Activated T-cell treated with anti-CD3 and anti-CD28 coated beads for 48 hours (primary cell): ENCODE measurements at regions not wholly inside any gene's neighbourhood (a gene's known extent, or its start where the extent isn't known, plus 50 kb on each side); places are given as distances from the start of the nearest gene placed in this dataset.
"Not testable (repeated sequence)": the region's sequence is repeated elsewhere in the genome, so short reads cannot be mapped to it uniquely, and the experiment has no call there.

Source experiments
- DNase-seq: peaks from one replicate; pipeline ENCODE4 v3.0.0-alpha.2; 2020; ENCODE audit warnings: low read depth

DNA sequence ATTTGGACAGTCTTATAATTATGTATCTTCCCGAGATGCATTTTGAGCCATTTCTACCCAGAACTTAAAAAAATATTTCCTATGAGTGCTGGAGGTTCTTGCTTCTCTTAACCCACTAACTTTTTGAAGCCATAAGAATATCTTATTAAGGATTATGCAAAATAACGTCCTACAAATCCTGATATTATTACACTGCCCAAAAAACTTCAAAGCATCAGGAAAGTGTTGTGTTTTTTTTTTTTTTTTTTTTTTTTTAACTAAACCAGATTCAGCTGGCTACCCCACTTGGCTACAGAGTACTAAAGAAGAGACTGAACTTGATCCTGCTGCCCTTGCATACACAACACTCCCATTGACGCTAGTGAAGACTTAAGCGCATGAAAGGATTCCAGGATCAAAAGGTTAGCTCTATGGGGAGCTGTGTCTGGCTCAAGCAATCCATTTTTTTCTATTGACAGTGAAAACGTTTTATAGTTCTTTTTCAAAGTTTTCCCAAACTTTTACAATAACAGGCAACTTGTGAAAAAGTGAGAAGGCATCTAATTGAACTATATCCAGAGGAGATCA lies 141.4 kb downstream of the KCNRG start:
- DNase-seq: no peak

DNA sequence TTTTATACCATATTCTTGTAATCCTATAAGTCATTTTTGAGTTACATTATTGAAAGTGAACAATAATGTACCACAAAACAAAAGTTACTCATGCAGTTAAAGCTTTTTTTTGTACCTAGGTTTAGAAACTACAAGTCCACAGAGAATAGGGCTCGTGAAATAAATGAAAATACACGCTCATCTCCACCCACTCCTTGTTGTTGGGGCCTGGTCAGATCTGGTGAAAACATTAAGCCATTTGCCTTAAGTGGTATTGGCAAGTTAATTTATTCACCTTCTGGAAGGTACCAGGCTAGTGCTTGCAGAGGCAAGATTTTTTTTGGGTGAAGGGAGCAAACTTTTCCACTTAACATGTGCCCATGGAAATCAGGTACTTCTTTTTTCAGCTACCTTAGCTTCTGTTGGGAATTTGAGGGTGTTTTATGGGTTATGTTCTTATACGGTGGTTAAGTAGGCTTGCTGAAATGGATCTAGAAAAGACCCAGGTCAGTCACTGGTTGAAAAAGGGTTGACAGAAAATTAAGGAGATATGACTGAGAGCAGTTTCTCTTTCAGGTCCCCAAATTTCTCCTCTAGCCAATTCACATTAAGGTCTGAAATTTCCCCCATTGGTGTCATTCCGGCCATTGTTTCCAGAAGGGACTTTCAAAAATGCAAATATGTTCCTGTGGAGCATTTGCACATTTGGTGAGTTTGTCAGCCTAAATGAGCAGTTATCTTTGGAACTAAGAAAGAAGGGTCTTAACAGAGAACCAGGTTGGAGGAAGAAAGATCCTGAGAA lies 143.3 kb downstream of the KCNRG start:
- DNase-seq: no peak

DNA sequence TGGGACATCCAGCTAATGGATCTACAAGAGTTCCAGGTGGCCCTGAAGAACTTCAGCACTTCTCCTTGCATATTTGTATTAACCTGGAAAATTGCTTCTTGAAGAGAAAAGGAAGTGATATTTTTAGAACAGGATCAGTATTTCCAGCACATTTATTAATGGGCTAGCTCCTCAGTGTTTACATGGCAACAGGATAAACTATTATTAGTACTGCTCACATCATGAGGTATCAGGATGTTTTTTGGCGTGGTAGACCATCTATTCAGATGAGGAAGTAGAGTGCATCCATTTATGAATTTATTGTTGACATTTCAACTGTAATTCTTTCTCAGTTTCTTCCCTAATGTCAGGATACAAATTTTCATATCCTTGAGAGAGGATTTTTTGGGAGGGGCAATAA lies 144.4 kb downstream of the KCNRG start:
- no peak for DNase-seq

DNA sequence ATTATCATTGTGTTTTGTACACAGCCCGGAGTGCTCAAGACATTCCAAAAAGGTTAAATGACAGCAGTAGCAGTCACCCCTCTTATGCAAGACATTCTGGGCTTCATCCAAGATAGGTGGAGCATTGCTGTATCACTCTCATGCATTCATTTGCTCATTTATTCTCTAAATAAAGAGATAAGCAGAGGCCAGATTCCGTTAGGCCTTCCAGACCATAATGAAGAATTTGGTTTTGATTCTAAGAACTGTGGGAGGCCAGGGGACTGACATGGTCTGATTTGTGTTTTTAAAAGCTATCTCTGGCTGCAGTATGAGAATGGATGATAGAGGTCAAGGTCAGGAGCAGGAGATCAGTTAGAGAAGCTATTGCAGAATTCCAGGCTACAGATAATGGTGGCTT lies 145.8 kb downstream of the KCNRG start:
- DNase-seq: no peak

DNA sequence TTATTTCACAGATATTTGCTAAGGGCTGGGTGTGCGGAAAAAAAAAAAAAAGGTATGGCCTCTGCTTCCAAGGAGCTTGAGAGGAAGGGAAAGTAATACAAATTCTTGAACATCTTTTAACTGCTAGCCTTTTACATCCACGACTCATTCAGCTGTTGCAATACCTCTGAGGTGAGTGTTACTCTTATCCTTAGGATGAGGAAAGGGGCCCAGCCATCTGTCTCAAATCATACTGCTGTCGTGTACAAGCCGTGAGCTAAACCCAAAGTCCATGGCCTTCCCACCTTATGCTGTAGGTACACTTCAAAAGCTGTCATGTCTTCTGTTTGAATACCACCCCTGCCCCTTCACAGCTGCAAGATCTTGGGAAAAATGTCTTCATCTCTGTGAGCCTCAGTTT lies 146.8 kb downstream of the KCNRG start:
- DNase-seq: no peak

DNA sequence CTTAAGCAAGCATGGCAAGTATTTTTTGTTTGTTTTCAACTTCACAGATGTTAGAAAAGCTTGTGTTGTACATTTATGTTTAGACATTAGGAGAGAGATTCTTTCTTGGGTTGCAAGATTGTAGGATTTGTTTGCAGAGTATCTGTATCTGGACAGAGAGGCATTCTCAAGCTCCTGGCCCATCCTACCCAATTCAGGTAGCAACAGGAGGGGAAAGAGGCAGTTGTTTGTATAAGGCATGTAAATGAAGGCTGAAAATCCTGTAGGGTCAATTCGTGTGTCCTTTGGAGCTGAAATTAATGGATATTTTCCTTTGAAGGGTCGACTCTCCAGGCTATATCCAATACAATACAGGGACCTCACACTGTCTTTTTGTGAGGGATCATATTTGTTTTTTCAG lies 147.3 kb downstream of the KCNRG start:
- DNase-seq: no peak

DNA sequence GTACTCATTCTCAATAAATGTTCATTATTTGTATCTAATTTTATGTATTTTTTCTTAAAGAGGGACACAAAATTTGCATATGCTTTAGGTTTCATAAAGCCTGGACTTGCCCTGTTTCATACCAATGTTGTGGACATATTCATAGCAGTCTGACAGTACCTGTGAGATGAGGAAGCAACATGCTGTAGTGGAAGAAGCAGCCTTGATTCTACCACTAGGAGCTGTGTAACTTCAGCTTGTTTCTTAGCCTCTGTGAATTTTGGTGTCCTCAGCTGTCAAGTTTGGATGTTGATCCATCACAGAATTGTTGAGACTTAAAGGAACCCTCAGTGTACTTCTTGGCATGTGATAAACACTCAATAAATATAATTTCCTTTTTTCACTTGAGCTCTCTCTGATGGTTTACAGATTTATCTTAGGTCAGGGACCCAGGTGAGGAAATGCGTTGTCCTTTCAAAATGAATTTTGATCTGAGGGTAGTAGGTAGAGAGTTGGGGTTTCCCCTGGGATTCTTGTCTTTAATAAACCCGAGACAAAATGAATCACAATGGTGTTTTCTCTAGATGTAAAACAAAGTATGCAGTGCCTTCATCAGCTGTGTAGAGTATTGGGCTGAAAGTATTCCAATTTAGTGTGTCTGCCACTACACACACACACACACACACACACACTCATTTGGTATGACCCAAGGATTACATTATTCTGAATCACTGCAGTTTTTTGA lies 152.1 kb downstream of the KCNRG start:
- no peak for DNase-seq

DNA sequence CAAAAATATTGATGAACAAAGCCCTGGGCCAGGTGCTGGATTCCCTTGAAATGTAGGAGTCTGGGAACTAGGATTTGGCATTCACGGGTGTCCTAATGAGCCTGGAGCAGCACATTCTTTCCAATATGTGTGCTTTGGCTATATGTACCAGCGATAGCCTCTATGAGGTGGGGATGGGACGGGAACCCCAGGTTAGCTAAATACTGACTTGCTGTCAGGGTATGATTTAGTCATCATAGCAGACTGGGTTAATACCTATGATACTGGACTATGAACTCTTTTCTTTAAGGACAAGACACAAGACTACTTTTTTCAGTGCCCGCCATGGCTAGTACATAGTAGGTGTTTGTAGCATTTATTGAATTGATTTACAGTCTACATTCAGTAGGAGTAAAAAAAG lies 152.7 kb downstream of the KCNRG start:
- no peak for DNase-seq

DNA sequence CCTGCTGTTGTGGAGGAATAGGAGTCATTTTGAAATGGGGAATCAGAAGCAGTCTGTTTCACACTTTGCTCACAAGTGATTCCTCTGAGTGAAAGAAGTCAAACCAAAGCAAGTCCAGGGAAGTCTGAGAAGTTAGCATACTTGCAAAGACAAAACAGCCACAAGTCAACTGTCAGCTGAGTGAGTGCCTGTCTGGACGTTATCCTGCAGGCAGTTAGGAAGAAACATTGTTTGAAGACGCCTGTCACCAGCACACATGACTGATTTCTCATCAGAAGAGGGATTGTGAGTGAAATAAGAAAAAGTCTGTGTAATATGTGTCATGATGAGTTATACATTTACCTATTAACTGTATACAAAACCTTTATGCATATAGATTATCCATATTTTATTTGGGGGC lies 153.5 kb downstream of the KCNRG start:
- DNase-seq: no peak

DNA sequence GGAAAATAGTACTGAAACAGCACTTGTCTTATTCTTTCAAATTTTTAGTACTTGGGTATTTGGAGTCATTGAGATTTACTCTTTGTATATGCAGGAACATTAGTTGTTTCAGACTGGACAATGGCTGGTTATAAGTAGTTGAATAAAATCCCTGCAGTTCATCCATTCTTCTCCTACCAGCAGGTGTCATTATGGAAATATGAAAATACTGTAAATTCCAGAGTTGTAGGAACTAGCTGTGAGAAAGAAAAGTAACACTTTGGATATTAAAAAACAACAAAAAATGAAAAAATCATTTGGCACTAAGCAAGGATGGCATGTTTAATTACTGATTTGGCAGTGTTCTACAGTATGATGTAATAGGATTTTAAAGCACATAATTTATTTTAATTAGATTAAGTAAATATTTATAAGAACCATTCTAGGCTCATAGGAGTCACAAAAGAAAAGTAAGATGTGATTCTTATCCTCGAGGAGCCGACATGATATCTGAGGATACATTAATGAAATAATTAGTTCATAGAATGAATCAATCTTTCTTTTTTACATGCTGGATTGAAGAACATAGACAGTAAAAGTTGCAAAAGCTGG lies 155.3 kb downstream of the KCNRG start:
- no peak for DNase-seq

DNA sequence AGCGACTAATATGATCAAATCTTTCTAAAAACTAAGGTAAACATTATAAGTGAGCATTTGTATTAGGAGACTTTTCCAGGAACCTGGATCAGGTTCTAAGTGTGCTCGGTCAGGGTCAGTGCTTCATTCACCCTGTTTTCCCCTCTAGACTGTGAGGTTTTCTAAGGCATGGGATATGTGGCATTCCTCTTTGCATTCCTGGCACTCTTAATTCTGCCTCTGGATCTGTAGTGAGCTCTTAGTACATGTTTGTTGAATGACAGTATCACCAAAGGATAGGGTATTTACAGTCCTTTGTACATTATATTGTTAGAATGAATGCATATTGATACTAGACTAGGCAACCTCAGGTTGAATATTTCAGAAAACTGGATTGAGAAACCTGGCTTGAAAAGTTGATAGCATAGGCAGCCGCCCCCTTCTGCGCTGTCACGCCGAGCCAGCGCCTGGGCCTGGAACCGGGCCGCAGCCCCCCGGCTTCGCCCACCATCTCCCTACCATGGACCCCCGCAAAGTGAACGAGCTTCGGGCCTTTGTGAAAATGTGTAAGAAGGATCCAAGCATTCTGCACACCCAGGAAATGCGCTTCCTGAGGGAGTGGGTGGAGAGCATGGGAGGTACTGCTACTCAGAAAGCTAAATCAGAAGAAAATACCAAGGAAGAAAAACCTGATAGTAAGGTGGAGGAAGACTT lies 156.5 kb downstream of the KCNRG start:
- no peak for DNase-seq

DNA sequence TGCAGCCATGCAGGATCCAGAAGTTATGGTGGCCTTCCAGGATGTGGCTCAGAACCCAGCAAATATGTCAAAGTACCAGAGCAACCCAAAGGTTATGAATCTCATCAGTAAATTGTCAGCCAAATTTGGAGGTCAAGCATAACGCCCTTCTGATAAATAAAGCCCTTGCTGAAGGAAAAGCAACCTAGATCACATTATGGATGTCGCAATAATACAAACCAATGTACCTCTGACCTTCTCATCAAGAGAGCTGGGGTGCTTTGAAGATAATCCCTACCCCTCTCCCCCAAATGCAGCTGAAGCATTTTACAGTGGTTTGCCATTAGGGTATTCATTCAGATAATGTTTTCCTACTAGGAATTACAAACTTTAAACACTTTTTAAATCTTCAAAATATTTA lies 157.8 kb downstream of the KCNRG start:
- not testable (repeated sequence) for DNase-seq

DNA sequence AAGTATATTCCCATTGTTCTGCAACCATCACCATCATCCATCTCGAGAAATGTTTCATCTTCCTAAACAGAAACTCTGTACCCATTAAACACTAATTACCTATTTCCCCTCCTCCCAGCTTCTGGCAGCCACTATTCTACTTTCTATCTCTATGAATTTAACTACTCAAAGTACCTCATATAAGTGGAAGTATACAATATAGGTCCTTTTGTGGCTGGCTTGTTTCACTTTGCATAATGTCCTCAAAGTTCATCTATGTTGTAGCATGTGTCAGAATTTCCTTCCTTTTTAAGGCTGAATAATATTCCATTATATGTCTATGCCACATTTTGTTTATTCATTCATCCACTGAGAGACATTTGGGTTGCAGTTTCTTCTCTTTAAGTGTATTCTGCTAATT lies 159.4 kb downstream of the KCNRG start:
- no peak for DNase-seq

DNA sequence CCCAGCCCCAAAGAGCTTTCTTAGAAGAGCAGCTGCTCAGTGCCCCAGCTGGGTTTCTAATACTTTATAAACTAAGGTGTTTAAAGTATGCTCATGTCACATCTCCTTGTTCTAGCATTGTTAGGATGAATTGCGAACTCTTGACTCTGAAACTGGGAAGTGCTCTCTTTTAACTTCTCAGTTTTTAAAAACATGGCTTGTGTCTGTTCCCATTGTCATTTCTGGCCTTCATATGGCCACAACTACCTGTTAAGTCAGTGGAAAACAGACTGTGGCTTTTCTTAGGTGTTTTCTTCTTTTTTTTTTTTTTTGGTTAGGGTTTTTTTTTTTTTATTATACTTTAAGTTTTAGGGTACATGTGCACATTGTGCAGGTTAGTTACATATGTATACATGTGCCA lies 164.7 kb downstream of the KCNRG start:
- no peak for DNase-seq

DNA sequence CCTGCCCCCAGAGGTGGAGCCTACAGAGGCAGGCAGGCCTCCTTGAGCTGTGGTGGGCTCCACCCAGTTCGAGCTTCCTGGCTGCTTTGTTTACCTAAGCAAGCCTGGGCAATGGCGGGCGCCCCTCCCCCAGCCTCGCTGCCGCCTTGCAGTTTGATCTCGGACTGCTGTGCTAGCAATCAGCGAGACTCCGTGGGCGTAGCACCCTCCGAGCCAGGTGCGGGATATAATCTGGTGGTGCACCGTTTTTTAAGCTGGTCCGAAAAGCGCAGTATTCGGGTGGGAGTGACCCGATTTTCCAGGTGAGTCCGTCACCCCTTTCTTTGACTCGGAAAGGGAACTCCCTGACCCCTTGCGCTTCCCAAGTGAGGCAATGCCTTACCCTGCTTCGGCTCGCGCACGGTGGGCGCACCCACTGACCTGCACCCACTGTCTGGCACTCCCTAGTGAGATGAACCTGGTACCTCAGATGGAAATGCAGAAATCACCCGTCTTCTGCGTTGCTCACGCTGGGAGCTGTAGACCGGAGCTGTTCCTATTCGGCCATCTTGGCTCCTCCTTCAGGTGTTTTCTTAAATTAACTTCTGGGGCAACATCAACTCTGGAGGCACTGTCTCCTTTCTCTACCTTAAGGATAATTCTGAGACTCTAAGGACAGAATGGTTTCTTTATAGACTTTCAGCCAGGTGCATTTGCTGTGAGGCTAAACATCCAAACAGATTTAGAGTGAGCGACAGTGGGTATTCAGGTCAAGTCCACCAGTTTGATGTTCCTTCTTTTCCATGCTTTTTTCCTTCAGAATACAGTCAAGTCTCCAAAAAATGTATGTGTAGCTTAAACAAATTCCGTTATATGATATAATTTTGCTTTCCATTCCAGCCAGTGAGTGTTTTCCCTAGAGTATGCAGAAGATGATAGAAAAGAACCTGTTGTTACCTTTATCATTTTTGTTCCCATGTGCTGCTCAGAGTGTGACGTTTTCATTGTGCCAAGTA lies 170.8 kb downstream of the KCNRG start:
- DNase-seq: not testable (repeated sequence)

DNA sequence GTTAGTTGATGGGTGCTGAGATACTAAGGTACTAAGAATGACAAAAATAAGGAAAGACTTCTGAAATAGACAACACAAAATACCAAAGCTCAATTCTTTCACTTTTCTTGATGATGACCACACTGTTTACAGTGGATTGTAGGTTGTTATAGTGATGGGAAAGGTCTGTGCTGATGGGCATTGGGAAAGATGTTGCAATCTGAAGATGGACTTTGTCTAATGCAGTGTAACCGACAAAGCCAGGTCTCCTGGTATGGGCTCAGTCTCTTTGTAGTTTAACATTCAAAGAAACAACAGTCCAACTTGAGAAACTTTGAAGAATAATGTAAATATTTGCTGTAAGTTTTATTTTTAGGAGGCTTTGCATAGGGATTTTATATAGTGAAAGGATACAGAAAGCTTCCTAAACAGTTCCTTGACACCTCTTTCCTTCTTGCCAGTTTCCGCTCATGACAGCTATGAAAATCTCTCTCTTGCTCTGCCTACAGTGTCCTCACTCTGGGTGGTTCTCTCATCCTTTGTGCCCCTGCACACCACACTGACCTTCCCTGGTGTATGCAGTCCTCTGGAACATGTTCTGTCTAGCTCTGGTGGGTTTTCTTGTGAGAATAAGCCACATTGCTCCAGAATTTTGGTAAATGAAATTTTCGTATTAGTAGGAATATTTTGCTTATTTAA lies 172.2 kb downstream of the KCNRG start:
- no peak for DNase-seq

DNA sequence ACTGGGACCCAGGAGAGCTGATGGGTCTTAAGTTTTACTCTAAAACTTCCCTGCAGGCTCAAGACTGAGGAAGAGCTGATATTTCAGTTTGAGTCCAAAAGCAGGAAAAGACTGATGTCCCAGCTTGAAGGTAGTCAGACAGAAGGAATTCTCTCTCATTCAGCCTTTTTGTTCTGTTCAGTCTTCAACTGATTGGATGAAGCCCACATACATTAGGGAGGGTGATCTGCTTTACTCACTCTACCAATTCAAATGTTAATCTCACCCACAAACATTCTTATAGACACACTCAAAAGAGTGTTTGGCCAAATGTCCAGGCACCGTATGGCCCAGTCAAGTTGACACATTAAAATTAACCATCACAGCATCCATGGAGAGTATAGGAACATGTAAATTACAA lies 173.5 kb downstream of the KCNRG start:
- no peak for DNase-seq

DNA sequence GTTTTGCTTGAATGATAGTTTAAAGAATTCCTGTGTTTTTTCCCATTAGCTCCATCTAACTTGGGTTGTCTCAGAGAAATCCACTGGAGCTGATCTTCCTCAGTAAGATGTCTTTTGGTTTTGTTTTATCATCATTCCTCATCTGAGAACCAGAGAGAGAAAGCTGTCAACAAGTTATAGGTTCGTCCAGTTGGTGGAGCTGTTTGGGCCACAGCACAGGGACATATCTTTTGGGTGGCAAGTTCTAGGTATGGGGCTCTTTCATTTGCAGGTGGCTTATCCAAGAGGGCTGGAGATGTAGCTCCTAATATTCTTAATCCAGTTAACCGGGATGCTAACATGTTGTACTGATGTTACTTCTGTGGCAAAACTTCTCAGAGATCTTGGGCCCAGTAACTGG lies 174.2 kb downstream of the KCNRG start:
- DNase-seq: no peak

DNA sequence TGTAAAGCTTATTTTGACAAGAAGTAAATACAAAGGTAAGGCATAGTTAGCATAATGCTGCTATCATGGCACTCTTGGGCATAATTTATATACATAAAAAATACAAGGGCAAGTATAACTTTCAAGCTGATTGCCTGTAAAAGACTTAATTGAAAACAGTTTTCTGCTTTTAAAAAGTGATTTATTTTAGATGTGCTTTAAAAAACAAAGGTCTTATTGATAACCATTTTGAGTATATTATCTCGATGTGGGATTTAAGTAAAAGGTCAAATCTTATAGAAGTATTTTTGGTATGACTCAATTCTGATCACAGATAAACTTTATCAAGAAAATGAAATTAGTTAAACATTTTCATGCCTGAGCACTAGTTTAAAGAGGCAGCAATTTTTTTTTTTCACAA lies 175.8 kb downstream of the KCNRG start:
- no peak for DNase-seq

DNA sequence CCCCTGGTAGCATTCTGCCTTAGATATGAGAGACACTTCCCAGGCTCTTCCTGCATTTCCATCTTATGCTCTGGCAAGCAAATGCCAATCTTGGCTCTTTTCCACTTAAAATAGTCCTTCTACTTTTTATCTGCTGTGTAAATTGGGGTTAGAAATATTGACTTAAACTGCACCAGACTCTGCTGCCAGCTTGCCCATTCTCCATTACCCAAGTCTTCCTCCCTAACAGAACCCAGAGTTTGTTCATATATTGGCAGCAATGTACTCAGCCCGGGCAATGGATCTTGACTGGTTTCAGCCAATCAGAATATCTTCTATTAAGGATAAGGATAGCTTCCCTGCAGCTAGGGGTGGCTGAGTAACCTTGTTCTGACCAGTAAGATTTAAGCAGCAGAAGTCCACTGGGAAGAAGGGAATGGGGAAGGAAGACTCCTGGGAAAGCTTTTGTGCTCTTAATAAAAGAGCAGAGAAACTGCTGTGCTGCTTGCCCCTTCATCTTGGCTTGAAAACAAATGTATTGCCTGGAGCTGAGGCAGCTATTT lies 177.1 kb downstream of the KCNRG start:
- no peak for DNase-seq
